ENCODE measurements at regions not wholly inside any gene's neighbourhood (a gene's known extent, or its start where the extent isn't known, plus 50 kb on each side); places are given as distances from the start of the nearest gene placed in this dataset.

DNA sequence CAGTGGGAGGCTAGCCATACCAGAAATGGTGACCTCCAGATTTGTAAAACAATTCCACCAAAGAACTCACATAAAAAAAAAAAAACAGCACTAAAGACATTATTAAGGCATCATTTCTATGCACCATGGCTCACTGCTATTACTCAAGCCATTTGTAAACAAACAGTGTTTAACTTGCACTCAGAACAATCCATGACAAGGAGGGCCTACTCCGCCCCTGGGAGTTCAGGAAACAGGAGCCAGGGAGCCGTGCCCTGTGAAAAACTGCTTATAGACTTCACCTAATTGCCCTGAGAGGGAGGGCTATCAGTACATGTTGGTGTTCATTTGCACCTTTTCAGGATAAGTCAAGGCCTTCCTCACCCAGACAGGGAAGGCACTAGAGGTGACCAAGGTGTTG lies 103.2 kb downstream of the ZNF429 start:
- no peak overlapping the region for H3K4me3 ChIP-seq (ENCODE audit: low read depth, low read length)
- H3K27ac ChIP-seq (ENCODE audit: extremely low read depth, low read depth, low read length), result no peak overlapping the region
- TF ChIP-seq ZFP3 (tag by site-specific recombination; IDR thresholded peaks at IDR 0.05; ENCODE audit: low read depth) (no peak), SALL2 (tag by site-specific recombination; IDR thresholded peaks at IDR 0.05; ENCODE audit: borderline replicate concordance) (no peak), ZNF555 (tag by site-specific recombination; conservative IDR thresholded peaks at IDR 0.05) (no peak)
- no peaks in the 10 kb centered on the region for H3K4me1 ChIP-seq (ENCODE audit: control insufficient read depth, insufficient read depth, low read length)
- POLR2A ChIA-PET, result no interaction called here
- CTCF ChIA-PET, result no interaction called here
- no peaks in the 10 kb centered on the region for H3K36me3 ChIP-seq (ENCODE audit: control insufficient read depth in 2 of 2, insufficient read depth in 1 of 2, low read length in 2 of 2)
- no peaks in the 10 kb centered on the region for H3K9me3 ChIP-seq (ENCODE audit: control insufficient read depth, insufficient read depth, low read depth, low read length)

DNA sequence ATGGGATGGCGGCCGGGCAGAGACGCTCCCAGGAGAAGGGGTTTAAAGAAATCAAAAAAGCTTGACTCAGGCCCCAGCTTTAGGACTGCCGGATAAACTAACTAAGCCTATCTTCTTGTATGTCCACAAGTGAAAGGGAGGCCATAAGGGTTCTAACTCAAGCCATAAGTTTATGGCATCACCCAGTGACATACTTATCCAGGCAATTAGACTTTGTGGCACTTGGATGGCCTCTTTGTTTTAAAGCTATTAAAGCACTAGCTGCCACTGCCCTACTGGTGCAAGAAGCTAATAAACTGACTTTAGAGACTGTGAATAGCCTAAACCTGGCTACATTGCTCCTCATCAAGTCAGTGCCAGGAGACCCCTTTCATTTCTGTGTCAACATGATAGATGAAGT lies 102.0 kb downstream of the ZNF429 start:
- H3K4me3 ChIP-seq (ENCODE audit: low read depth, low read length), result no peak overlapping the region
- H3K27ac ChIP-seq (ENCODE audit: extremely low read depth, low read depth, low read length), result no peak overlapping the region
- ChIA-PET POLR2A (no interaction called here), CTCF (no interaction called here)
- H3K4me1 ChIP-seq (ENCODE audit: control insufficient read depth, insufficient read depth, low read length), result no peaks in the 10 kb centered on the region
- no peaks in the 10 kb centered on the region for H3K9me3 ChIP-seq (ENCODE audit: control insufficient read depth, insufficient read depth, low read depth, low read length)
- no peaks in the 10 kb centered on the region for H3K36me3 ChIP-seq (ENCODE audit: control insufficient read depth in 2 of 2, insufficient read depth in 1 of 2, low read length in 2 of 2)
- TF ChIP-seq ZNF658 (tag by site-specific recombination; IDR thresholded peaks at IDR 0.05) (no peak), ZNF335 (tag by site-specific recombination; conservative IDR thresholded peaks at IDR 0.05) (no peak), ZNF560 (tag by site-specific recombination; IDR thresholded peaks at IDR 0.05; ENCODE audit: borderline replicate concordance) (no peak), ZNF239 (tag by site-specific recombination; IDR thresholded peaks at IDR 0.05) (no peak), TSHZ1 (tag by site-specific recombination; IDR thresholded peaks at IDR 0.05; ENCODE audit: borderline replicate concordance) (no peak), GLI4 (tag by site-specific recombination; IDR thresholded peaks at IDR 0.05) (no peak), ZBTB44 (tag by site-specific recombination; IDR thresholded peaks at IDR 0.05) (no peak), KLF1 (tag by site-specific recombination; IDR thresholded peaks at IDR 0.05) (no peak), ZNF174 (tag by site-specific recombination; IDR thresholded peaks at IDR 0.05) (no peak), ZNF707 (tag by site-specific recombination; IDR thresholded peaks at IDR 0.05) (no peak), HIC1 (tag by site-specific recombination; IDR thresholded peaks at IDR 0.05) (no peak), ZFP3 (tag by site-specific recombination; IDR thresholded peaks at IDR 0.05; ENCODE audit: low read depth) (no peak), ZNF311 (tag by site-specific recombination; IDR thresholded peaks at IDR 0.05; ENCODE audit: borderline replicate concordance) (no peak), KLF7 (tag by site-specific recombination; IDR thresholded peaks at IDR 0.05; ENCODE audit: borderline replicate concordance) (no peak)
- TF ChIP-seq, protein P1, sequence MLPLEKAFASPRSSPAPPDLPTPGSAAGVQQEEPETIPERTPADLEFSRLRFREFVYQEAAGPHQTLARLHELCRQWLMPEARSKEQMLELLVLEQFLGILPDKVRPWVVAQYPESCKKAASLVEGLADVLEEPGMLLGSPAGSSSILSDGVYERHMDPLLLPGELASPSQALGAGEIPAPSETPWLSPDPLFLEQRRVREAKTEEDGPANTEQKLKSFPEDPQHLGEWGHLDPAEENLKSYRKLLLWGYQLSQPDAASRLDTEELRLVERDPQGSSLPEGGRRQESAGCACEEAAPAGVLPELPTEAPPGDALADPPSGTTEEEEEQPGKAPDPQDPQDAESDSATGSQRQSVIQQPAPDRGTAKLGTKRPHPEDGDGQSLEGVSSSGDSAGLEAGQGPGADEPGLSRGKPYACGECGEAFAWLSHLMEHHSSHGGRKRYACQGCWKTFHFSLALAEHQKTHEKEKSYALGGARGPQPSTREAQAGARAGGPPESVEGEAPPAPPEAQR (tag by site-specific recombination; IDR thresholded peaks at IDR 0.05), result no peak
- TF ChIP-seq, protein P2, sequence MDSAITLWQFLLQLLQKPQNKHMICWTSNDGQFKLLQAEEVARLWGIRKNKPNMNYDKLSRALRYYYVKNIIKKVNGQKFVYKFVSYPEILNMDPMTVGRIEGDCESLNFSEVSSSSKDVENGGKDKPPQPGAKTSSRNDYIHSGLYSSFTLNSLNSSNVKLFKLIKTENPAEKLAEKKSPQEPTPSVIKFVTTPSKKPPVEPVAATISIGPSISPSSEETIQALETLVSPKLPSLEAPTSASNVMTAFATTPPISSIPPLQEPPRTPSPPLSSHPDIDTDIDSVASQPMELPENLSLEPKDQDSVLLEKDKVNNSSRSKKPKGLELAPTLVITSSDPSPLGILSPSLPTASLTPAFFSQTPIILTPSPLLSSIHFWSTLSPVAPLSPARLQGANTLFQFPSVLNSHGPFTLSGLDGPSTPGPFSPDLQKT (IDR thresholded peaks at IDR 0.05; ENCODE audit: borderline replicate concordance, low read depth, low read length), result no peak
- TF ChIP-seq, protein P3, sequence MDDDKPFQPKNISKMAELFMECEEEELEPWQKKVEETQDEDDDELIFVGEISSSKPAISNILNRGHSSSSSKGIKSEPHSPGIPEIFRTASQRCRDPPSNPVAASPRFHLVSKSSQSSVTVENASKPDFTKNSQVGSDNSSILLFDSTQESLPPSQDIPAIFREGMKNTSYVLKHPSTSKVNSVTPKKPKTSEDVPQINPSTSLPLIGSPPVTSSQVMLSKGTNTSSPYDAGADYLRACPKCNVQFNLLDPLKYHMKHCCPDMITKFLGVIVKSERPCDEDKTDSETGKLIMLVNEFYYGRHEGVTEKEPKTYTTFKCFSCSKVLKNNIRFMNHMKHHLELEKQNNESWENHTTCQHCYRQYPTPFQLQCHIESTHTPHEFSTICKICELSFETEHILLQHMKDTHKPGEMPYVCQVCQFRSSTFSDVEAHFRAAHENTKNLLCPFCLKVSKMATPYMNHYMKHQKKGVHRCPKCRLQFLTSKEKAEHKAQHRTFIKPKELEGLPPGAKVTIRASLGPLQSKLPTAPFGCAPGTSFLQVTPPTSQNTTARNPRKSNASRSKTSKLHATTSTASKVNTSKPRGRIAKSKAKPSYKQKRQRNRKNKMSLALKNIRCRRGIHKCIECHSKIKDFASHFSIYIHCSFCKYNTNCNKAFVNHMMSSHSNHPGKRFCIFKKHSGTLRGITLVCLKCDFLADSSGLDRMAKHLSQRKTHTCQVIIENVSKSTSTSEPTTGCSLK (tag by site-specific recombination; IDR thresholded peaks at IDR 0.05), result no peak
- TF ChIP-seq, protein P4, sequence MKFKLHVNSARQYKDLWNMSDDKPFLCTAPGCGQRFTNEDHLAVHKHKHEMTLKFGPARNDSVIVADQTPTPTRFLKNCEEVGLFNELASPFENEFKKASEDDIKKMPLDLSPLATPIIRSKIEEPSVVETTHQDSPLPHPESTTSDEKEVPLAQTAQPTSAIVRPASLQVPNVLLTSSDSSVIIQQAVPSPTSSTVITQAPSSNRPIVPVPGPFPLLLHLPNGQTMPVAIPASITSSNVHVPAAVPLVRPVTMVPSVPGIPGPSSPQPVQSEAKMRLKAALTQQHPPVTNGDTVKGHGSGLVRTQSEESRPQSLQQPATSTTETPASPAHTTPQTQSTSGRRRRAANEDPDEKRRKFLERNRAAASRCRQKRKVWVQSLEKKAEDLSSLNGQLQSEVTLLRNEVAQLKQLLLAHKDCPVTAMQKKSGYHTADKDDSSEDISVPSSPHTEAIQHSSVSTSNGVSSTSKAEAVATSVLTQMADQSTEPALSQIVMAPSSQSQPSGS (tag by site-specific recombination; IDR thresholded peaks at IDR 0.05; ENCODE audit: low read depth), result no peak
